Astrocyte (in vitro differentiated cells and primary cell): ENCODE measurements at regions not wholly inside any gene's neighbourhood (a gene's known extent, or its start where the extent isn't known, plus 50 kb on each side); places are given as distances from the start of the nearest gene placed in this dataset.
A peak's percentile ranks its signal among the peaks of the same experiment; 100 is the strongest.

Experiments used
- DNase-seq: peaks from one replicate; pipeline ENCODE4 v3.0.0-alpha.2; 2010; ENCODE audit warnings: low read depth
- FAIRE-seq: peaks from 2 replicates; lab custom pipeline; 2011; peaks lifted over from hg19 to GRCh38; lab: Jason Lieb, UNC
- H2AFZ ChIP-seq: 2 replicates; pipeline ENCODE4 v1.6.0; 2012; ENCODE audit warnings: low read depth, low read length, inconsistent platforms
- H3K27ac ChIP-seq: 2 replicates; pipeline ENCODE4 v1.5.1; 2011; ENCODE audit warnings: low read depth, low read length, inconsistent platforms
- H3K27me3 ChIP-seq: 2 replicates; pipeline ENCODE4 v1.6.0; 2011; ENCODE audit warnings: low read length, inconsistent platforms; ENCODE audit not compliant: insufficient read depth
- H3K36me3 ChIP-seq: 2 replicates; pipeline ENCODE4 v1.5.1; 2011; ENCODE audit warnings: low read length, inconsistent platforms; ENCODE audit not compliant: insufficient read depth
- H3K4me1 ChIP-seq: 2 replicates; pipeline ENCODE4 v1.5.1; 2011; ENCODE audit warnings: low read length, inconsistent platforms; ENCODE audit not compliant: insufficient read depth
- H3K4me2 ChIP-seq: 2 replicates; pipeline ENCODE4 v1.6.0; 2012; ENCODE audit warnings: low read length, inconsistent platforms
- H3K4me3 ChIP-seq: 2 replicates; pipeline ENCODE4 v1.5.1; 2011; ENCODE audit warnings: low read depth, mild to moderate bottlenecking, low read length, inconsistent platforms; ENCODE audit not compliant: insufficient read depth
- H3K79me2 ChIP-seq: 2 replicates; pipeline ENCODE4 v1.6.0; 2012; ENCODE audit warnings: mild to moderate bottlenecking, low read length, inconsistent platforms; ENCODE audit not compliant: insufficient read depth
- H3K9ac ChIP-seq: 2 replicates; pipeline ENCODE4 v1.6.0; 2012; ENCODE audit warnings: mild to moderate bottlenecking, low read length, inconsistent platforms
- H3K9me3 ChIP-seq: 2 replicates; pipeline ENCODE4 v1.5.1; 2012; ENCODE audit warnings: low read depth, mild to moderate bottlenecking, low read length, inconsistent platforms; ENCODE audit not compliant: insufficient read depth
- H4K20me1 ChIP-seq: 2 replicates; pipeline ENCODE4 v1.6.0; 2012; ENCODE audit warnings: low read length, inconsistent platforms; ENCODE audit not compliant: insufficient read depth
- H3K27ac Mint-ChIP-seq: one replicate; pipeline ENCODE4 v1.8.0; 2021; ENCODE audit warnings: mild to moderate bottlenecking, mixed read lengths; ENCODE audit not compliant: unreplicated experiment
- H3K27me3 Mint-ChIP-seq: one replicate; pipeline ENCODE4 v1.8.0; 2021; ENCODE audit warnings: low read depth, mixed read lengths; ENCODE audit not compliant: unreplicated experiment
- H3K36me3 Mint-ChIP-seq: one replicate; pipeline ENCODE4 v1.8.0; 2021; ENCODE audit warnings: low read depth, mixed read lengths; ENCODE audit not compliant: unreplicated experiment
- H3K4me1 Mint-ChIP-seq: one replicate; pipeline ENCODE4 v1.8.0; 2021; ENCODE audit warnings: low read depth, mixed read lengths; ENCODE audit not compliant: unreplicated experiment
- H3K4me3 Mint-ChIP-seq: one replicate; pipeline ENCODE4 v1.8.0; 2021; ENCODE audit warnings: mild to moderate bottlenecking, moderate library complexity, mixed read lengths; ENCODE audit not compliant: unreplicated experiment
- H3K9me3 Mint-ChIP-seq: one replicate; pipeline ENCODE4 v1.8.0; 2021; ENCODE audit warnings: mild to moderate bottlenecking, mixed read lengths; ENCODE audit not compliant: unreplicated experiment
- EZH2 ChIP-seq: IDR thresholded peaks from 2 replicates; pipeline ENCODE4 v1.6.1; 2012; ENCODE audit warnings: mild to moderate bottlenecking, low read length, inconsistent platforms; ENCODE audit not compliant: insufficient read depth
- TF ChIP-seq, protein P1 (sequence below): IDR thresholded peaks from 2 replicates; pipeline ENCODE4 v1.5.1; 2011; ENCODE audit warnings: low read depth, mild to moderate bottlenecking, inconsistent platforms, low read length, moderate library complexity; ENCODE audit not compliant: insufficient read depth

DNA sequence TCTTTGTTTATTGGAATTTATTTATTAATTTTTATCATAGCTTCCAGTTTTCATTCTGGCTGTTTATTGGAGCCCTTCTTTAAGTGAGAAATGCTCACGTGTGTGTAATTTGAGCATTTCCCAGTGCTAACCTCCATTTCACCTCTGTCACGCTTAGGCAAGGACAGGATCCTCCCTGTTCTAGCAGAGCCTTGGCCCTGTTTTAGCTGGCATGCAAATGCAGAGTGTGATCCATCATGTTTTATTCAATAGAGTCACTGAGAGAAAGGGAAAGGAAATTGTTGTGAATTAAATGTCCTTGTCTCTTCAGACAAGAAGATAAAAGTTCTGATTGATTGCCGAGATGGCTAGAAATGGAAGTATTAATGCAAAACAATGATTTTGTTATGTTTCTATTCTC, 137.3 kb upstream of the ACO1 start:
- no peak overlapping the region for H3K27ac ChIP-seq
- H2AFZ ChIP-seq: no peak overlapping the region
- Mint-ChIP-seq H3K9me3 (no peaks in the 10 kb centered on the region), H3K4me3 (no peak overlapping the region), H3K27me3 (no peaks in the 10 kb centered on the region), H3K36me3 (no peaks in the 10 kb centered on the region), H3K27ac (no peak overlapping the region), H3K4me1 (peaks cover 2% of the 10 kb centered on the region)
- H3K36me3 ChIP-seq: no peaks in the 10 kb centered on the region
- H3K4me2 ChIP-seq: no peak overlapping the region
- no peak overlapping the region for H3K9ac ChIP-seq
- H3K4me1 ChIP-seq: no peaks in the 10 kb centered on the region
- H3K9me3 ChIP-seq: no peaks in the 10 kb centered on the region
- TF ChIP-seq EZH2: no peak
- TF ChIP-seq, protein P1, sequence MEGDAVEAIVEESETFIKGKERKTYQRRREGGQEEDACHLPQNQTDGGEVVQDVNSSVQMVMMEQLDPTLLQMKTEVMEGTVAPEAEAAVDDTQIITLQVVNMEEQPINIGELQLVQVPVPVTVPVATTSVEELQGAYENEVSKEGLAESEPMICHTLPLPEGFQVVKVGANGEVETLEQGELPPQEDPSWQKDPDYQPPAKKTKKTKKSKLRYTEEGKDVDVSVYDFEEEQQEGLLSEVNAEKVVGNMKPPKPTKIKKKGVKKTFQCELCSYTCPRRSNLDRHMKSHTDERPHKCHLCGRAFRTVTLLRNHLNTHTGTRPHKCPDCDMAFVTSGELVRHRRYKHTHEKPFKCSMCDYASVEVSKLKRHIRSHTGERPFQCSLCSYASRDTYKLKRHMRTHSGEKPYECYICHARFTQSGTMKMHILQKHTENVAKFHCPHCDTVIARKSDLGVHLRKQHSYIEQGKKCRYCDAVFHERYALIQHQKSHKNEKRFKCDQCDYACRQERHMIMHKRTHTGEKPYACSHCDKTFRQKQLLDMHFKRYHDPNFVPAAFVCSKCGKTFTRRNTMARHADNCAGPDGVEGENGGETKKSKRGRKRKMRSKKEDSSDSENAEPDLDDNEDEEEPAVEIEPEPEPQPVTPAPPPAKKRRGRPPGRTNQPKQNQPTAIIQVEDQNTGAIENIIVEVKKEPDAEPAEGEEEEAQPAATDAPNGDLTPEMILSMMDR: no peak
- DNase-seq: no peak
- H3K4me3 ChIP-seq: no peak overlapping the region
- no peaks in the 10 kb centered on the region for H3K27me3 ChIP-seq
- no peaks in the 10 kb centered on the region for H4K20me1 ChIP-seq
- FAIRE-seq: no peak
- H3K79me2 ChIP-seq: no peaks in the 10 kb centered on the region

DNA sequence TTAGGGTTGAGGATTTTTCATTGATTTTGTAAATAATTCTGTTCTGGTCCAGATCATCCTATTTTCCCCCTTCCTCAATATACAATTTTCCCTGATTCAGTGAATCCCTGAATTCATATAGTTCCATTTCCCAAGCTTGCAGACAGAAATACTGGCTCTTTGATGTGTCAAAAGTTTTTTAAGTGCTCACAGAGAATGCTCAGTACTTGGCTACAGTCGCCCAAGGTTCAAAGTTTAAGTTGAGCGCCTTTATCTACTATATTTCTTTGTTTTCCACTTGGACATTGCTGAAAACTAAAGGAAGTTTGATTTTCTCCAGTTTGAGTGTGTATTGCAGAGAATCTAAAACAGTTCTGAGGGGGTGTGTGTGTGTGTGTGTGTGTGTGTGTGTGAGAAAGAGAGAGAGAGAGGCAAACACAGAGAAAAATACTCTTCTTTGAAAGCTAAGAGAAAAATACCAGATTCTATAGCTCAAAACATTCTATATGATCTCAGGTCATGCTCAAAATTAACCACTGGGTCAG, 136.2 kb upstream of the ACO1 start:
- TF ChIP-seq, protein P1: no peak
- no peak for TF ChIP-seq EZH2
- H3K27me3 ChIP-seq: no peaks in the 10 kb centered on the region
- Mint-ChIP-seq H3K9me3 (no peaks in the 10 kb centered on the region), H3K36me3 (no peaks in the 10 kb centered on the region), H3K27me3 (no peaks in the 10 kb centered on the region), H3K27ac (no peak overlapping the region), H3K4me3 (no peak overlapping the region), H3K4me1 (peaks cover 2% of the 10 kb centered on the region)
- no peaks in the 10 kb centered on the region for H3K79me2 ChIP-seq
- H4K20me1 ChIP-seq: no peaks in the 10 kb centered on the region
- H3K27ac ChIP-seq: no peak overlapping the region
- no peak overlapping the region for H3K9ac ChIP-seq
- DNase-seq (no peak), FAIRE-seq (no peak)
- no peaks in the 10 kb centered on the region for H3K9me3 ChIP-seq
- no peak overlapping the region for H3K4me3 ChIP-seq
- no peaks in the 10 kb centered on the region for H3K4me1 ChIP-seq
- H2AFZ ChIP-seq: no peak overlapping the region
- H3K36me3 ChIP-seq: no peaks in the 10 kb centered on the region
- no peak overlapping the region for H3K4me2 ChIP-seq

DNA sequence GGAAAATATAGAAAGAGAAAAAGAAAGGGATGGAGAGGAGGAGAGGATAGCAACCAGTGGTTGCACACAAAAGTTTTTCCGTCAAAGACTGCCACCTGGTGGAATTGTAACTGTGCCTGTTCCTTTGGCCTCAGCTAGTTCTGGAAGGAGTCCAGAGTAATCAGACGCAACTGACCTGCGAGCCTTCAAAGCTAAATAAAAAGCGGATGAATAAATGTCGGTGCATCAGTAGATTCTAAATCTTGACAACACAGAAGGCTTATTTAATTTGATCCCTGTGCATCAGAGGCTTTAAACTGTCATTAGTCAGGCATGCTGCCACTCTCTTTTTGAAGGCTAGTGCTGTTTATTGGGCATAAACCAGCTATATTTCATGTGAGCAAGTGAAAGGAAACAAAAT, 132.9 kb upstream of the ACO1 start:
- peak; percentile 4 for DNase-seq
- Histone ChIP-seq H3K4me2 (no peak overlapping the region), H3K9ac (no peak overlapping the region), H4K20me1 (no peaks in the 10 kb centered on the region), H3K27ac (no peak overlapping the region), H3K79me2 (no peaks in the 10 kb centered on the region), H3K4me3 (no peak overlapping the region), H3K27me3 (no peaks in the 10 kb centered on the region), H3K4me1 (no peaks in the 10 kb centered on the region), H3K9me3 (no peaks in the 10 kb centered on the region), H2AFZ (no peak overlapping the region), H3K36me3 (no peaks in the 10 kb centered on the region)
- no peak for TF ChIP-seq EZH2
- TF ChIP-seq, protein P1: peak; percentile 68
- H3K4me1 Mint-ChIP-seq: peaks cover 6% of the 10 kb centered on the region
- no peaks in the 10 kb centered on the region for H3K36me3 Mint-ChIP-seq
- no peak overlapping the region for H3K27ac Mint-ChIP-seq
- no peaks in the 10 kb centered on the region for H3K9me3 Mint-ChIP-seq
- H3K4me3 Mint-ChIP-seq: no peak overlapping the region
- FAIRE-seq: peak; percentile 20
- no peaks in the 10 kb centered on the region for H3K27me3 Mint-ChIP-seq
